SK-N-SH treated with all-trans-retinoic acid at 6 μM for 48 hours (cell line): ENCODE measurements at regions not wholly inside any gene's neighbourhood (a gene's known extent, or its start where the extent isn't known, plus 50 kb on each side); places are given as distances from the start of the nearest gene placed in this dataset.

Source experiments
- PATZ1 ChIP-seq: fragments of 250-450 bp; sonication (Bioruptor Pico); IDR thresholded peaks from 2 replicates; pipeline ENCODE4 v1.8.0; 2020; ENCODE audit warnings: mild to moderate bottlenecking, moderate library complexity, borderline replicate concordance
- TSHZ2 ChIP-seq: fragments of 250-450 bp; sonication (Bioruptor Pico); IDR thresholded peaks from 2 replicates; pipeline ENCODE4 v1.5.0; 2020; ENCODE audit warnings: mild to moderate bottlenecking, moderate library complexity
- ZFP3 ChIP-seq: fragments of 250-450 bp; sonication (Bioruptor Pico); IDR thresholded peaks from 2 replicates; pipeline ENCODE4 v1.5.0; 2020; ENCODE audit warnings: mild to moderate bottlenecking, moderate library complexity

- no peak for TF ChIP-seq TSHZ2
- TF ChIP-seq PATZ1 (CRISPR knock-in tag): no peak
- no peak for TF ChIP-seq ZFP3
These were observed 201.2 kb downstream of the CHIC2 start for GRCh38 chr4:53863158-53863557.
